HepG2 (cell line): ENCODE measurements at regions not wholly inside any gene's neighbourhood (a gene's known extent, or its start where the extent isn't known, plus 50 kb on each side); places are given as distances from the start of the nearest gene placed in this dataset.

Experiments used
- AGO1 ChIP-seq: fragments of 200-400 bp; formaldehyde crosslinking; IDR thresholded peaks from 2 replicates; pipeline ENCODE4 v1.6.1; 2017; ENCODE audit warnings: mild to moderate bottlenecking, low read depth, low read length, moderate library complexity; ENCODE audit not compliant: poor library complexity, severe bottlenecking
- ARID4A ChIP-seq: sonication (generic); formaldehyde crosslinking; IDR thresholded peaks from 2 replicates; pipeline ENCODE4 v1.5.0; 2020; ENCODE audit warnings: mild to moderate bottlenecking, missing genetic modification reagents, borderline replicate concordance
- ARNTL ChIP-seq: sonication (generic); formaldehyde crosslinking; IDR thresholded peaks from 2 replicates; pipeline ENCODE4 v1.4.0; 2020; ENCODE audit warnings: mild to moderate bottlenecking, missing genetic modification reagents
- CTCF ChIP-seq: sonication (generic); formaldehyde crosslinking; IDR thresholded peaks from 2 replicates; pipeline ENCODE4 v1.5.0; 2020; ENCODE audit warnings: mild to moderate bottlenecking, missing genetic modification reagents, moderate library complexity
- EP300 ChIP-seq, 3 experiments: sonication (generic) in 1 of 3; formaldehyde crosslinking in 1 of 3; IDR thresholded peaks; 2 replicates each; pipeline versions ENCODE4 v1.5.1 to v1.6.1; 2011 to 2020; ENCODE audit warnings: low read depth in 2 of 3, low read length in 2 of 3, borderline replicate concordance in 1 of 3, improper control_type of control experiment in 1 of 3, mild to moderate bottlenecking in 1 of 3, missing genetic modification reagents in 1 of 3, moderate library complexity in 1 of 3
- FOXK2 ChIP-seq: fragments of 450-650 bp; IDR thresholded peaks from 2 replicates; pipeline ENCODE4 v1.6.1; 2016
- JUND ChIP-seq: sonication (generic); formaldehyde crosslinking; IDR thresholded peaks from 2 replicates; pipeline ENCODE4 v1.8.0; 2022; ENCODE audit warnings: mild to moderate bottlenecking, missing genetic modification reagents
- NR1H2 ChIP-seq: sonication (generic); formaldehyde crosslinking; IDR thresholded peaks from 2 replicates; pipeline ENCODE4 v1.8.1; 2022; ENCODE audit warnings: low read depth, missing genetic modification reagents, borderline replicate concordance
- PHF20 ChIP-seq: sonication (generic); formaldehyde crosslinking; IDR thresholded peaks from 2 replicates; pipeline ENCODE4 v1.5.0; 2020; ENCODE audit warnings: mild to moderate bottlenecking, missing genetic modification reagents
- RAD21 ChIP-seq: fragments of 450-650 bp; formaldehyde crosslinking; IDR thresholded peaks from 2 replicates; pipeline ENCODE4 v1.5.0; 2020; ENCODE audit warnings: mild to moderate bottlenecking
- TCF7L2 ChIP-seq: IDR thresholded peaks from 2 replicates; pipeline ENCODE4 v1.6.1; 2011; ENCODE audit warnings: mild to moderate bottlenecking, low read depth, low read length, moderate library complexity
- ZBTB7B ChIP-seq: sonication (generic); formaldehyde crosslinking; IDR thresholded peaks from 2 replicates; pipeline ENCODE4 v1.4.0; 2020; ENCODE audit warnings: missing genetic modification reagents

GRCh38 chr3:174430986-174431385, 428.1 kb upstream of the NAALADL2 start:
- TF ChIP-seq EP300 (IDR thresholded peaks at IDR 0.05; ENCODE audit: low read depth in 2 of 2, low read length in 2 of 2) (no peak), EP300 (CRISPR knock-in tag; IDR thresholded peaks at IDR 0.05; ENCODE audit: borderline replicate concordance) (no peak), ZBTB7B (CRISPR knock-in tag) (no peak), RAD21 (no peak), AGO1 (no peak), JUND (CRISPR knock-in tag) (no peak), FOXK2 (no peak), ARID4A (CRISPR knock-in tag) (no peak), TCF7L2 (no peak), ARNTL (CRISPR knock-in tag) (no peak), NR1H2 (no peak), PHF20 (no peak), CTCF (CRISPR knock-in tag) (no peak)
